Smooth muscle cell (in vitro differentiated cells): ENCODE measurements at regions not wholly inside any gene's neighbourhood (a gene's known extent, or its start where the extent isn't known, plus 50 kb on each side); places are given as distances from the start of the nearest gene placed in this dataset.

Source experiments
- DNase-seq: peaks from one replicate; lab custom pipeline; 2025; ENCODE audit not compliant: unreplicated experiment; lab: John Stamatoyannopoulos, UW
- H2AFZ ChIP-seq: fragments of 200-600 bp; sonication (generic); 2 replicates; pipeline ENCODE4 v1.6.0; 2016; ENCODE audit warnings: antibody characterized with exemption, low read depth, mild to moderate bottlenecking
- H3F3A ChIP-seq: fragments of 200-600 bp; sonication (generic); 2 replicates; pipeline ENCODE4 v1.6.0; 2017; ENCODE audit warnings: antibody characterized with exemption, low read depth
- H3K27ac ChIP-seq: fragments of 200-600 bp; sonication (generic); 2 replicates; pipeline ENCODE4 v1.5.1; 2016; ENCODE audit warnings: low read depth, mild to moderate bottlenecking
- H3K27me3 ChIP-seq: fragments of 200-600 bp; sonication (generic); 2 replicates; pipeline ENCODE4 v1.6.1; 2016; ENCODE audit warnings: low read depth, mild to moderate bottlenecking
- H3K36me3 ChIP-seq: fragments of 200-600 bp; sonication (generic); 2 replicates; pipeline ENCODE4 v1.5.1; 2016; ENCODE audit warnings: low read depth
- H3K4me1 ChIP-seq: fragments of 200-600 bp; sonication (generic); 2 replicates; pipeline ENCODE4 v1.5.1; 2016; ENCODE audit warnings: low read depth
- H3K4me2 ChIP-seq: fragments of 200-600 bp; sonication (generic); 2 replicates; pipeline ENCODE4 v1.6.0; 2016; ENCODE audit warnings: mild to moderate bottlenecking
- H3K4me3 ChIP-seq: fragments of 200-600 bp; sonication (generic); 2 replicates; pipeline ENCODE4 v1.5.1; 2016; ENCODE audit warnings: mild to moderate bottlenecking
- H3K79me2 ChIP-seq: fragments of 200-600 bp; sonication (generic); 2 replicates; pipeline ENCODE4 v1.6.0; 2016; ENCODE audit warnings: low read depth, mild to moderate bottlenecking
- H3K9ac ChIP-seq: fragments of 200-600 bp; sonication (generic); 2 replicates; pipeline ENCODE4 v1.6.0; 2016; ENCODE audit warnings: low read depth
- H3K9me3 ChIP-seq: fragments of 200-600 bp; sonication (generic); replicated peaks from 2 replicates; pipeline ENCODE4 v1.5.1; 2016; ENCODE audit warnings: low read depth
- H4K20me1 ChIP-seq: fragments of 200-600 bp; sonication (generic); 2 replicates; pipeline ENCODE4 v1.6.0; 2016; ENCODE audit warnings: low read depth
- WGBS: methylation state at CpG from one replicate; pipeline ENCODE4 v1.1.7; 2016; ENCODE audit warnings: low lambda C conversion rate; 5-methylcytosine and 5-hydroxymethylcytosine counted together
- TF ChIP-seq, protein P1 (sequence below): fragments of 200-600 bp; sonication (generic); IDR thresholded peaks from 2 replicates; pipeline ENCODE4 v1.5.1; 2017; ENCODE audit warnings: borderline replicate concordance, mild to moderate bottlenecking, antibody characterized with exemption; ENCODE audit not compliant: insufficient read depth, poor library complexity, severe bottlenecking

GRCh38 chr1:68358439-68358838 is 91.3 kb downstream of the RPE65 start:
- DNase-seq: no peak
- H3K9ac ChIP-seq: no peak overlapping the region
- H3K79me2 ChIP-seq: no peaks in the 10 kb centered on the region
- TF ChIP-seq, protein P1, sequence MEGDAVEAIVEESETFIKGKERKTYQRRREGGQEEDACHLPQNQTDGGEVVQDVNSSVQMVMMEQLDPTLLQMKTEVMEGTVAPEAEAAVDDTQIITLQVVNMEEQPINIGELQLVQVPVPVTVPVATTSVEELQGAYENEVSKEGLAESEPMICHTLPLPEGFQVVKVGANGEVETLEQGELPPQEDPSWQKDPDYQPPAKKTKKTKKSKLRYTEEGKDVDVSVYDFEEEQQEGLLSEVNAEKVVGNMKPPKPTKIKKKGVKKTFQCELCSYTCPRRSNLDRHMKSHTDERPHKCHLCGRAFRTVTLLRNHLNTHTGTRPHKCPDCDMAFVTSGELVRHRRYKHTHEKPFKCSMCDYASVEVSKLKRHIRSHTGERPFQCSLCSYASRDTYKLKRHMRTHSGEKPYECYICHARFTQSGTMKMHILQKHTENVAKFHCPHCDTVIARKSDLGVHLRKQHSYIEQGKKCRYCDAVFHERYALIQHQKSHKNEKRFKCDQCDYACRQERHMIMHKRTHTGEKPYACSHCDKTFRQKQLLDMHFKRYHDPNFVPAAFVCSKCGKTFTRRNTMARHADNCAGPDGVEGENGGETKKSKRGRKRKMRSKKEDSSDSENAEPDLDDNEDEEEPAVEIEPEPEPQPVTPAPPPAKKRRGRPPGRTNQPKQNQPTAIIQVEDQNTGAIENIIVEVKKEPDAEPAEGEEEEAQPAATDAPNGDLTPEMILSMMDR: no peak
- no peaks in the 10 kb centered on the region for H3K4me1 ChIP-seq
- no peak overlapping the region for H3K4me2 ChIP-seq
- H4K20me1 ChIP-seq: no peaks in the 10 kb centered on the region
- H3K27me3 ChIP-seq: no peaks in the 10 kb centered on the region
- no peaks in the 10 kb centered on the region for H3K9me3 ChIP-seq
- WGBS: 56% methylated on average over 4 of the region's 4 CpGs
- no peak overlapping the region for H3K4me3 ChIP-seq
- no peak overlapping the region for H3K27ac ChIP-seq
- H3F3A ChIP-seq: no peaks in the 10 kb centered on the region
- H2AFZ ChIP-seq: no peak overlapping the region
- H3K36me3 ChIP-seq: no peaks in the 10 kb centered on the region

DNA sequence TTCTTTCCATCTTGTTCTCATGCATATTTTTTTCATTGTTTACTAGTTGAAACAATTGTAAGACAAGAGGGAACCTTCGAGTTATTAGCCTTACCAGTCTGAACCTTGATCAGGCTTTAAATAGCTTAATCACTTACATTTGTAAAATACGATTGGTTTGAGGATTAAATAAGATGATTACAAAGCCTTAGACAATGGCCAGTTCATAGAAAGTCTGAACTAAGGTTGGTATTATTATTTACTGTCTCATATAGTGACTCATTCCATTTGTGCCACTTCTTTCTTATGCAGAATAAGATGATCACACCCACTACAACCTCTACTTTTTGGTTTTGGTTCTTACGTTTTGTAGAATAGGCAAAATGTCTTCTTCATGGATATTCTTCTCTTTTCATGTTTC is 94.1 kb downstream of the RPE65 start:
- Histone ChIP-seq H3K27me3 (no peaks in the 10 kb centered on the region), H3K79me2 (no peaks in the 10 kb centered on the region), H3K36me3 (no peaks in the 10 kb centered on the region), H3K9me3 (no peaks in the 10 kb centered on the region), H3F3A (no peaks in the 10 kb centered on the region), H2AFZ (no peak overlapping the region), H3K4me3 (no peak overlapping the region), H3K9ac (no peak overlapping the region), H3K27ac (no peak overlapping the region), H3K4me1 (no peaks in the 10 kb centered on the region), H3K4me2 (no peak overlapping the region), H4K20me1 (no peaks in the 10 kb centered on the region)
- DNase-seq: no peak
- 93% methylated on average over 3 of the region's 3 CpGs for WGBS
- TF ChIP-seq, protein P1: no peak

DNA sequence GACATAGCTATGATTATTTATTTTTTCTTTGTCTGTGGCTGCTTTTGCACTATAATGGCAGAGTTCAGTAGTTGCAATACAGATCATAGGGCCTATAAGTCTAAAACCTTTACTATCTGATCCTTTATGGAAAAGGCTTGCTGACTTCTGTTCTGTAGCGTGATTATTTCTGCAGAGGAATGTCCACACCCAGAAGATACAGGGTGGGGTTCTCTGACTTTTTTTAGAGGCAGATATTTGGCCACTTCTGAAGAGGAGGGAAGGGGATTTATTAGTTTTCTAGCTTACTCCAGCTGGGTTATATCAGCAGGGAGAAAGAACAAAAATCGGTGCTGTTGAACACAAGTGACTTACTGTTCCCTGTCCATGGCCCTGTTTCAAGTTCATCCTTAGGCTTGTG is 97.6 kb downstream of the RPE65 start:
- Histone ChIP-seq H3F3A (no peaks in the 10 kb centered on the region), H4K20me1 (no peaks in the 10 kb centered on the region), H3K9ac (no peak overlapping the region), H3K36me3 (no peaks in the 10 kb centered on the region), H3K27me3 (no peaks in the 10 kb centered on the region), H2AFZ (no peak overlapping the region), H3K79me2 (no peaks in the 10 kb centered on the region), H3K9me3 (no peaks in the 10 kb centered on the region), H3K27ac (no peak overlapping the region), H3K4me2 (no peak overlapping the region), H3K4me1 (no peaks in the 10 kb centered on the region), H3K4me3 (no peak overlapping the region)
- TF ChIP-seq, protein P1: no peak
- DNase-seq: no peak
- 90% methylated on average over 2 of the region's 2 CpGs for WGBS

GRCh38 chr1:68347415-68347814 is 102.3 kb downstream of the RPE65 start:
- Histone ChIP-seq H3K4me1 (no peaks in the 10 kb centered on the region), H3K4me3 (no peak overlapping the region), H3K27ac (no peak overlapping the region), H3K9me3 (no peaks in the 10 kb centered on the region), H2AFZ (no peak overlapping the region), H3K4me2 (no peak overlapping the region), H3K9ac (no peak overlapping the region), H3K36me3 (no peaks in the 10 kb centered on the region), H3K27me3 (no peaks in the 10 kb centered on the region), H4K20me1 (no peaks in the 10 kb centered on the region), H3F3A (no peaks in the 10 kb centered on the region), H3K79me2 (no peaks in the 10 kb centered on the region)
- DNase-seq: no peak
- TF ChIP-seq, protein P1: no peak
- WGBS: 83% methylated on average over 2 of the region's 2 CpGs
